ENCODE measurements at regions not wholly inside any gene's neighbourhood (a gene's known extent, or its start where the extent isn't known, plus 50 kb on each side); places are given as distances from the start of the nearest gene placed in this dataset.

DNA sequence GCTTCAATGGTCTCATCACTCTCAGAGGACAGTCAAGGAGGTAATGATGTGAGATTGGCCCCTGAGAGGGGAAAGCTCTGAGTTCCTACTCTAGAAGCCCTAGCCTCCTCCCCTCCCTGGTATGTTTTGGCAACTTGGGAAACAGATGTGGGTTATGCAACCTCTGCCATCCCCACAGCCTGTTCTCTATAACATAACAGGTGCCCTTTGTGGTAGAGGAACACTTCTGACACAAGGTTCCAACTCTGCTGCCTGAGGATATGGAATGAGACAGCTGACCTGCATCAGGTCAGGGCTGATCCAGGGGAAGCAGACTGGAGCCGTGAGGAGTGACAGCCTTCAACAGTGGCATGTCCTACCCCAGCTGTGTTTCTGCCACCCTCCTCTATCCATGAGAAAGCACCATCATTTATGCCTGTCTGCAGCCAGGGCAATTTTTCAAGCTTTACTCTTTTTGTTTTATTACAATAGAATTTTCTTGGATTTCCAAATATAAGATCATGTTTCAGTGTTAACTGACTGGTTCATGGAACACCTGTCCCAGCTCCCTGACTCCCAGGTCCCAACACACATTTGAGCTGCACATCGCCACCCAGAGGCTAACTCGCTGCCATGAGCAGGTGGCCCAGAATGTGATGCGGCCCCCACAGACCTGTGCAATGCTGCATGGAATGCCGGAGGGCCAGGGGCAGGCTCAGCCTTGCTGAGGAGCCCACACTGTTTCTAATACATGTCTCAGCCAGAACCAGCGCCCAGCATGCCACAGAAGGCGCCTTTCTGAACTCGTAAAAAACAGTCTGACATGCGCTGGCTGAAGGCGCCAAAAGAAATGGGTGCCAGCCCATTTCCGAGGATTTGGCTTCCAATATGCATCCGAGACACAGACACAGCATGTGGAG, 124.8 kb upstream of the CHST15 start:
- TF ChIP-seq, protein P1, sequence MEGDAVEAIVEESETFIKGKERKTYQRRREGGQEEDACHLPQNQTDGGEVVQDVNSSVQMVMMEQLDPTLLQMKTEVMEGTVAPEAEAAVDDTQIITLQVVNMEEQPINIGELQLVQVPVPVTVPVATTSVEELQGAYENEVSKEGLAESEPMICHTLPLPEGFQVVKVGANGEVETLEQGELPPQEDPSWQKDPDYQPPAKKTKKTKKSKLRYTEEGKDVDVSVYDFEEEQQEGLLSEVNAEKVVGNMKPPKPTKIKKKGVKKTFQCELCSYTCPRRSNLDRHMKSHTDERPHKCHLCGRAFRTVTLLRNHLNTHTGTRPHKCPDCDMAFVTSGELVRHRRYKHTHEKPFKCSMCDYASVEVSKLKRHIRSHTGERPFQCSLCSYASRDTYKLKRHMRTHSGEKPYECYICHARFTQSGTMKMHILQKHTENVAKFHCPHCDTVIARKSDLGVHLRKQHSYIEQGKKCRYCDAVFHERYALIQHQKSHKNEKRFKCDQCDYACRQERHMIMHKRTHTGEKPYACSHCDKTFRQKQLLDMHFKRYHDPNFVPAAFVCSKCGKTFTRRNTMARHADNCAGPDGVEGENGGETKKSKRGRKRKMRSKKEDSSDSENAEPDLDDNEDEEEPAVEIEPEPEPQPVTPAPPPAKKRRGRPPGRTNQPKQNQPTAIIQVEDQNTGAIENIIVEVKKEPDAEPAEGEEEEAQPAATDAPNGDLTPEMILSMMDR (IDR thresholded peaks at IDR 0.05 in 2 of 3, conservative IDR thresholded peaks at IDR 0.05 in 1 of 3; ENCODE audit: borderline replicate concordance in 1 of 3, insufficient read depth in 1 of 3, low read depth in 2 of 3, low read length in 2 of 3), result peak; percentile 56 to 68 (median 63); a peak in 5 of 6 replicates
- TF ChIP-seq POLR2AphosphoS5 (IDR thresholded peaks at IDR 0.05; ENCODE audit: low read depth, low read length) (no peak), RAD21 (IDR thresholded peaks at IDR 0.05; ENCODE audit: low read depth) (peak; percentile 82), POLR2A (IDR thresholded peaks at IDR 0.05; ENCODE audit: borderline replicate concordance, extremely low read depth, insufficient read depth, insufficient read length) (no peak), FOSL1 (IDR thresholded peaks at IDR 0.05; ENCODE audit: low read depth) (no peak)
